Right lobe of liver (tissue), 4 donors: ENCODE measurements at regions not wholly inside any gene's neighbourhood (a gene's known extent, or its start where the extent isn't known, plus 50 kb on each side); places are given as distances from the start of the nearest gene placed in this dataset.

Source experiments
- CTCF ChIP-seq, 4 donors: fragments of 200-600 bp in 3 of 4; fragments of 450-650 bp in 1 of 4; IDR thresholded peaks; one replicate each; pipeline versions ENCODE4 v1.5.1 to v1.8.0; 2016 to 2022; ENCODE audit warnings: antibody characterized with exemption in 4 of 4, mild to moderate bottlenecking in 2 of 4
- POLR2A ChIP-seq: fragments of 450-650 bp; IDR thresholded peaks from one replicate; pipeline ENCODE4 v1.6.1; 2017; ENCODE audit warnings: antibody characterized with exemption, mild to moderate bottlenecking
- donor health status: DM: no; HTN: no; CAD: no.
- donor health status: DM: no; HTN: no; CAD: no.
- donor health status: DM: no; HTN: yes; CAD: no.

GRCh38 chr2:156673333-156673615, 237.1 kb downstream of the GPD2 start:
- no peak for TF ChIP-seq POLR2A
- TF ChIP-seq CTCF (IDR thresholded peaks at IDR 0.05), result no peak
